ENCODE measurements at regions not wholly inside any gene's neighbourhood (a gene's known extent, or its start where the extent isn't known, plus 50 kb on each side); places are given as distances from the start of the nearest gene placed in this dataset.
"Not testable (repeated sequence)": the region's sequence is repeated elsewhere in the genome, so short reads cannot be mapped to it uniquely, and the experiment has no call there.

GRCh38 chr12:37565112-37565511 is 751.5 kb upstream of the ALG10B start:
- no peak overlapping the region for H3K4me3 Mint-ChIP-seq

DNA sequence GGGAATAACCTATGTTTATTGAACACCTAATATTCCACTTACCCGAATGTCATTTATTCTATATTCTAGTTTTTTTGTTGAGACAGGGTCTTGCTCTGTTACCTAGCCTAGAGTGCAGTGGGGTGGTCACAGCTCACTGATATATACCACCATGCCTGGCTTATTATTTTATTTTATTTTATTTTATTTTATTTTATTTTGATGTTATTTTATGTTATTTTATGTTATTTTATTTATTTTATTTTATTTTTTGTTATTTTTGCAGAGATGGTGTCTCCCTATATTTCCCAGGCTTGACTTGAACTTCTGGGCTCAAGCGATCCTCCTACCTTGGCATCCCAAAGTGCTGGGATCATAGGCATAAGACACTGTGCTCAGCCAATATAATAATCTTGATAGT is 746.0 kb upstream of the ALG10B start:
- not testable (repeated sequence) for H3K4me3 Mint-ChIP-seq; H3K27me3 Mint-ChIP-seq (ENCODE audit: low read depth); H3K36me3 Mint-ChIP-seq (ENCODE audit: low read depth); H3K27ac Mint-ChIP-seq; H3K4me1 Mint-ChIP-seq (ENCODE audit: low read depth)
- peaks cover 36% of the 10 kb centered on the region for H3K9me3 Mint-ChIP-seq

More at GRCh38 chr12:37565112-37565511, 751.5 kb upstream of the ALG10B start:
- Mint-ChIP-seq H3K27me3 (ENCODE audit: low read depth) (no peaks in the 10 kb centered on the region), H3K36me3 (ENCODE audit: low read depth) (no peaks in the 10 kb centered on the region), H3K9me3 (peaks cover 31% of the 10 kb centered on the region), H3K27ac (no peak overlapping the region), H3K4me1 (ENCODE audit: low read depth) (no peaks in the 10 kb centered on the region)

Data from T-helper 1 cell treated with Interleukin-12 subunit alpha and Interleukin-12 subunit beta and Interleukin-4 antibody, amounts not matched to agents 30 μg/mL and 1 μg/mL, for 36 hours (primary cell).